ENCODE measurements at regions not wholly inside any gene's neighbourhood (a gene's known extent, or its start where the extent isn't known, plus 50 kb on each side); places are given as distances from the start of the nearest gene placed in this dataset.
"Not testable (repeated sequence)": the region's sequence is repeated elsewhere in the genome, so short reads cannot be mapped to it uniquely, and the experiment has no call there.

- in situ Hi-C loops (cut with HindIII; ENCODE audit: low sequenced_read_pairs) = no loop called here
Observed at GRCh38 chr11:115613004-115613403, 108.8 kb upstream of the CADM1 start.

GRCh38 chr11:115612046-115612730 lies 108.0 kb upstream of the CADM1 start:
- in situ Hi-C loops (cut with HindIII; ENCODE audit: low sequenced_read_pairs) = no loop called here

- in situ Hi-C loops (cut with HindIII; ENCODE audit: low sequenced_read_pairs) = no loop called here
Observed at GRCh38 chr11:115611343-115611742, 107.1 kb upstream of the CADM1 start.

GRCh38 chr11:115610908-115611307 lies 106.7 kb upstream of the CADM1 start:
- in situ Hi-C loops (cut with HindIII; ENCODE audit: low sequenced_read_pairs) = no loop called here

- in situ Hi-C loops (cut with HindIII; ENCODE audit: low sequenced_read_pairs) = not testable (repeated sequence)
Observed at GRCh38 chr11:115610234-115610633, 106.0 kb upstream of the CADM1 start.

GRCh38 chr11:115608976-115609375 lies 104.8 kb upstream of the CADM1 start:
- in situ Hi-C loops (cut with HindIII; ENCODE audit: low sequenced_read_pairs) = no loop called here

- in situ Hi-C loops (cut with HindIII; ENCODE audit: low sequenced_read_pairs) = no loop called here
Observed at GRCh38 chr11:115607621-115608221, 103.5 kb upstream of the CADM1 start.

GRCh38 chr11:115606498-115607220 lies 102.4 kb upstream of the CADM1 start:
- in situ Hi-C loops (cut with HindIII; ENCODE audit: low sequenced_read_pairs) = no loop called here

GRCh38 chr11:115605871-115606497 lies 101.8 kb upstream of the CADM1 start:
- in situ Hi-C loops (cut with HindIII; ENCODE audit: low sequenced_read_pairs) = no loop called here

- in situ Hi-C loops (cut with HindIII; ENCODE audit: low sequenced_read_pairs) = not testable (repeated sequence)
Observed at GRCh38 chr11:115605397-115605796, 101.2 kb upstream of the CADM1 start.

- in situ Hi-C loops (cut with HindIII; ENCODE audit: low sequenced_read_pairs) = no loop called here
Observed at GRCh38 chr11:115599125-115599524, 94.9 kb upstream of the CADM1 start.

- in situ Hi-C loops (cut with HindIII; ENCODE audit: low sequenced_read_pairs) = no loop called here
Observed at GRCh38 chr11:115598257-115598901, 94.2 kb upstream of the CADM1 start.

GRCh38 chr11:115591380-115591779 lies 87.2 kb upstream of the CADM1 start:
- in situ Hi-C loops (cut with HindIII; ENCODE audit: low sequenced_read_pairs) = no loop called here

- in situ Hi-C loops (cut with HindIII; ENCODE audit: low sequenced_read_pairs) = no loop called here
Observed at GRCh38 chr11:115590254-115590653, 86.0 kb upstream of the CADM1 start.

- in situ Hi-C loops (cut with HindIII; ENCODE audit: low sequenced_read_pairs) = no loop called here
Observed at GRCh38 chr11:115587718-115588342, 83.6 kb upstream of the CADM1 start.

GRCh38 chr11:115585361-115586024 lies 81.3 kb upstream of the CADM1 start:
- in situ Hi-C loops (cut with HindIII; ENCODE audit: low sequenced_read_pairs) = no loop called here

- in situ Hi-C loops (cut with HindIII; ENCODE audit: low sequenced_read_pairs) = no loop called here
Observed at GRCh38 chr11:115581871-115582639, 77.8 kb upstream of the CADM1 start.

GRCh38 chr11:115580927-115581680 lies 76.9 kb upstream of the CADM1 start:
- in situ Hi-C loops (cut with HindIII; ENCODE audit: low sequenced_read_pairs) = no loop called here

GRCh38 chr11:115580416-115580815 lies 76.2 kb upstream of the CADM1 start:
- in situ Hi-C loops (cut with HindIII; ENCODE audit: low sequenced_read_pairs) = no loop called here

Measured in endothelial cell of hepatic sinusoid (primary cell).